H1 (cell line): ENCODE measurements at regions not wholly inside any gene's neighbourhood (a gene's known extent, or its start where the extent isn't known, plus 50 kb on each side); places are given as distances from the start of the nearest gene placed in this dataset.

Experiments used
- CTCF ChIA-PET: fragments of 300-600 bp; sonication (Branson Sonifier 250); formaldehyde crosslinking; loops from one replicate; lab custom pipeline; 2021; ENCODE audit not compliant: partially characterized antibody; lab: Charles Lee
- POLR2A ChIA-PET: fragments of 300-600 bp; sonication (Branson Sonifier 250); formaldehyde crosslinking; loops from one replicate; lab custom pipeline; 2021; ENCODE audit warnings: inconsistent platforms; ENCODE audit not compliant: partially characterized antibody; lab: Charles Lee
- DNase-seq, 2 experiments: peaks; one replicate each; pipeline versions ENCODE4 v3.0.0 to v3.0.0-alpha.2; 2010 to 2022; ENCODE audit warnings: low spot score in 2 of 2, low read depth in 1 of 2, mixed read lengths in 1 of 2
- FAIRE-seq: peaks from 2 replicates; lab custom pipeline; 2011; peaks lifted over from hg19 to GRCh38; lab: Jason Lieb, UNC
- H2AFZ ChIP-seq: 2 replicates; pipeline ENCODE4 v1.8.1; 2012; ENCODE audit warnings: low read length, inconsistent platforms
- H2AK5ac ChIP-seq: 2 replicates; pipeline ENCODE4 v1.6.1; 2013; ENCODE audit warnings: low read depth, low read length
- H2BK120ac ChIP-seq: replicated peaks from 2 replicates; pipeline ENCODE3; 2013; ENCODE audit warnings: low read depth, low read length, inconsistent platforms
- H2BK12ac ChIP-seq: 2 replicates; pipeline ENCODE4 v1.6.1; 2013; ENCODE audit warnings: low read depth, low read length
- H2BK15ac ChIP-seq: 2 replicates; pipeline ENCODE4 v1.6.1; 2013; ENCODE audit warnings: low read length
- H2BK20ac ChIP-seq: 2 replicates; pipeline ENCODE4 v1.6.1; 2013; ENCODE audit warnings: low read length
- H2BK5ac ChIP-seq: 2 replicates; pipeline ENCODE4 v1.6.1; 2013; ENCODE audit warnings: low read depth, low read length
- H3K14ac ChIP-seq: 2 replicates; pipeline ENCODE4 v1.6.1; 2013; ENCODE audit warnings: inconsistent platforms; ENCODE audit not compliant: insufficient read length
- H3K18ac ChIP-seq: 2 replicates; pipeline ENCODE4 v1.6.1; 2013; ENCODE audit warnings: low read length; ENCODE audit errors: extremely low read depth
- H3K23ac ChIP-seq: 2 replicates; pipeline ENCODE4 v1.6.1; 2013; ENCODE audit warnings: inconsistent platforms; ENCODE audit not compliant: insufficient read length
- H3K23me2 ChIP-seq: 2 replicates; pipeline ENCODE4 v1.6.1; 2013; ENCODE audit warnings: low read depth, low read length
- H3K27ac ChIP-seq: 2 replicates; pipeline ENCODE4 v1.6.1; 2011; ENCODE audit warnings: low read depth, low read length, inconsistent platforms
- H3K27me3 ChIP-seq, 4 experiments: replicated peaks in 1 of 4; 1 replicate in 1 of 4; 2 replicates in 3 of 4; pipeline versions ENCODE4 v1.6.1 to v1.8.1; 2011 to 2013; ENCODE audit warnings: low read length in 3 of 4, mild to moderate bottlenecking in 3 of 4, inconsistent platforms in 2 of 4, mixed read lengths in 2 of 4, moderate library complexity in 1 of 4; ENCODE audit not compliant: control insufficient read depth in 3 of 4, insufficient read depth in 3 of 4; ENCODE audit errors: extremely low read depth in 1 of 4
- H3K36me3 ChIP-seq, 4 experiments: 2 replicates each; pipeline versions ENCODE4 v1.6.1 to v1.8.1; 2011 to 2013; ENCODE audit warnings: mild to moderate bottlenecking in 4 of 4, low read length in 3 of 4, moderate library complexity in 2 of 4, control low read depth in 1 of 4, inconsistent platforms in 1 of 4; ENCODE audit not compliant: insufficient read depth in 4 of 4, control insufficient read depth in 2 of 4
- H3K4ac ChIP-seq: replicated peaks from 2 replicates; pipeline ENCODE3; 2013; ENCODE audit warnings: low read length, low read depth, mixed read lengths, inconsistent platforms; ENCODE audit not compliant: insufficient read length
- H3K4me1 ChIP-seq, 4 experiments: replicated peaks in 1 of 4; 1 replicate in 1 of 4; 2 replicates in 3 of 4; pipeline versions ENCODE4 v1.6.1 to v1.8.1; 2011 to 2013; ENCODE audit warnings: low read length in 3 of 4, inconsistent platforms in 2 of 4, mixed read lengths in 1 of 4; ENCODE audit not compliant: insufficient read depth in 4 of 4, control insufficient read depth in 3 of 4
- H3K4me2 ChIP-seq, 2 experiments: 2 replicates each; pipeline versions ENCODE4 v1.6.1 to v1.8.1; 2011 to 2013; ENCODE audit warnings: low read depth in 2 of 2, low read length in 2 of 2, control low read depth in 1 of 2, inconsistent platforms in 1 of 2, mild to moderate bottlenecking in 1 of 2; ENCODE audit not compliant: insufficient read depth in 1 of 2
- H3K4me3 ChIP-seq, 4 experiments: fragments of 200-600, 300-600 bp in 1 of 4; sonication (generic), shearing (Covaris generic), sonication (Bioruptor Twin) in 1 of 4; 2 replicates each; pipeline versions ENCODE4 v1.5.1 to v1.8.1; 2011 to 2016; ENCODE audit warnings: low read length in 4 of 4, low read depth in 3 of 4, control low read depth in 2 of 4, inconsistent platforms in 2 of 4, mild to moderate bottlenecking in 2 of 4, mixed read lengths in 1 of 4, moderate library complexity in 1 of 4; ENCODE audit not compliant: insufficient read depth in 2 of 4; ENCODE audit errors: extremely low read depth in 1 of 4
- H3K56ac ChIP-seq: replicated peaks from 2 replicates; pipeline ENCODE3; 2013; ENCODE audit warnings: low read depth, mild to moderate bottlenecking, mixed read lengths, low read length, inconsistent platforms; ENCODE audit not compliant: insufficient read length
- H3K79me1 ChIP-seq: 2 replicates; pipeline ENCODE4 v1.6.1; 2013; ENCODE audit warnings: low read depth, low read length, control low read depth
- H3K79me2 ChIP-seq, 2 experiments: 2 replicates each; pipeline versions ENCODE4 v1.6.1 to v1.8.1; 2012 to 2013; ENCODE audit warnings: low read length in 2 of 2, mild to moderate bottlenecking in 2 of 2, inconsistent platforms in 1 of 2; ENCODE audit not compliant: insufficient read depth in 2 of 2, control insufficient read depth in 1 of 2
- H3K9ac ChIP-seq, 4 experiments: replicated peaks in 1 of 4; 1 replicate in 1 of 4; 2 replicates in 3 of 4; pipeline versions ENCODE4 v1.6.1 to v1.8.1; 2011 to 2013; ENCODE audit warnings: low read depth in 3 of 4, low read length in 3 of 4, control low read depth in 2 of 4, mild to moderate bottlenecking in 2 of 4, moderate library complexity in 2 of 4, inconsistent platforms in 1 of 4; ENCODE audit errors: extremely low read depth in 1 of 4
- H3K9me3 ChIP-seq, 2 experiments: 2 replicates each; pipeline versions ENCODE4 v1.6.1 to v1.8.1; 2012 to 2013; ENCODE audit warnings: mild to moderate bottlenecking in 2 of 2, moderate library complexity in 2 of 2, control low read depth in 1 of 2, inconsistent platforms in 1 of 2, low read depth in 1 of 2, low read length in 1 of 2, mixed read lengths in 1 of 2; ENCODE audit not compliant: insufficient read depth in 2 of 2
- H4K20me1 ChIP-seq, 2 experiments: replicated peaks in 1 of 2; 2 replicates each; pipeline versions ENCODE3 to v1.8.1; 2011 to 2013; ENCODE audit warnings: inconsistent platforms in 2 of 2, low read length in 2 of 2, mild to moderate bottlenecking in 1 of 2; ENCODE audit not compliant: insufficient read depth in 2 of 2, control insufficient read depth in 1 of 2
- H4K5ac ChIP-seq: 2 replicates; pipeline ENCODE4 v1.6.1; 2013; ENCODE audit warnings: low read length, low read depth, mixed read lengths, inconsistent platforms; ENCODE audit not compliant: insufficient read length
- H4K8ac ChIP-seq: 2 replicates; pipeline ENCODE4 v1.8.0; 2013; ENCODE audit warnings: mild to moderate bottlenecking, moderate library complexity, low read length, inconsistent platforms; ENCODE audit not compliant: insufficient read depth; ENCODE audit errors: extremely low read depth
- H4K91ac ChIP-seq: replicated peaks from 2 replicates; pipeline ENCODE3; 2013; ENCODE audit warnings: low read length, mixed read lengths, inconsistent platforms; ENCODE audit not compliant: insufficient read length
- ASH2L ChIP-seq: fragments of 200-600, 300-600 bp; sonication (generic); IDR thresholded peaks from one replicate; pipeline ENCODE4 v1.7.1; 2017; ENCODE audit warnings: low read length
- ATF2 ChIP-seq: IDR thresholded peaks from 2 replicates; pipeline ENCODE4 v1.6.1; 2012; ENCODE audit warnings: low read length, inconsistent platforms
- BRCA1 ChIP-seq: IDR thresholded peaks from 2 replicates; pipeline ENCODE4 v1.6.1; 2012; ENCODE audit warnings: low read depth, low read length, improper control_type of control experiment
- E2F6 ChIP-seq: IDR thresholded peaks from 2 replicates; pipeline ENCODE4 v1.6.1; 2012; ENCODE audit warnings: inconsistent platforms
- EGR1 ChIP-seq: IDR thresholded peaks from 2 replicates; pipeline ENCODE4 v1.6.1; 2011; ENCODE audit warnings: low read depth, low read length, borderline replicate concordance
- EP300 ChIP-seq, 2 experiments: IDR thresholded peaks; 1 replicate in 1 of 2; 2 replicates in 1 of 2; pipeline ENCODE4 v1.6.1; 2011 to 2012; ENCODE audit warnings: low read depth in 2 of 2, low read length in 2 of 2, mild to moderate bottlenecking in 2 of 2, borderline replicate concordance in 1 of 2, inconsistent platforms in 1 of 2, moderate library complexity in 1 of 2
- FOSL1 ChIP-seq: IDR thresholded peaks from 2 replicates; pipeline ENCODE4 v1.6.1; 2011; ENCODE audit warnings: mild to moderate bottlenecking, low read depth, low read length, moderate library complexity; ENCODE audit not compliant: insufficient read depth
- PHF8 ChIP-seq: fragments of 200-600 bp; sonication (generic); conservative IDR thresholded peaks from 2 replicates; pipeline ENCODE4 v1.7.1; 2012; ENCODE audit warnings: low read depth, mild to moderate bottlenecking, inconsistent platforms, low read length, moderate library complexity
- POU5F1 ChIP-seq: IDR thresholded peaks from 2 replicates; pipeline ENCODE4 v1.6.1; 2011; ENCODE audit warnings: low read depth, mild to moderate bottlenecking, low read length, moderate library complexity
- SAP30 ChIP-seq: fragments of 300-600 bp; sonication (generic); IDR thresholded peaks from 2 replicates; pipeline ENCODE4 v1.7.1; 2012; ENCODE audit warnings: low read length, moderate library complexity, mild to moderate bottlenecking, inconsistent platforms; ENCODE audit not compliant: insufficient read depth, insufficient replicate concordance
- SIN3A ChIP-seq, 2 experiments: IDR thresholded peaks in 1 of 2; conservative IDR thresholded peaks in 1 of 2; 2 replicates each; pipeline ENCODE4 v1.6.1; 2011 to 2012; ENCODE audit warnings: low read length in 2 of 2, improper control_type of control experiment in 1 of 2, low read depth in 1 of 2, mild to moderate bottlenecking in 1 of 2
- SP2 ChIP-seq: IDR thresholded peaks from 2 replicates; pipeline ENCODE4 v1.6.1; 2012; ENCODE audit warnings: mild to moderate bottlenecking, low read length, inconsistent platforms
- SP4 ChIP-seq: IDR thresholded peaks from 2 replicates; pipeline ENCODE4 v1.6.1; 2012; ENCODE audit warnings: low read length, inconsistent platforms

GRCh38 chr6:100212131-100212530 is 218.1 kb upstream of the MCHR2 start:
- H3K9ac ChIP-seq, result no peak overlapping the region
- H3K4ac ChIP-seq, result no peak overlapping the region
- no peak overlapping the region for H4K8ac ChIP-seq
- no peaks in the 10 kb centered on the region for H3K9me3 ChIP-seq
- no peak overlapping the region for H2BK5ac ChIP-seq
- H3K23me2 ChIP-seq, result no peaks in the 10 kb centered on the region
- H4K20me1 ChIP-seq, result no peaks in the 10 kb centered on the region
- no peak overlapping the region for H2BK20ac ChIP-seq
- no peak overlapping the region for H2BK12ac ChIP-seq
- no peak overlapping the region for H4K91ac ChIP-seq
- no peaks in the 10 kb centered on the region for H3K79me1 ChIP-seq
- H3K4me2 ChIP-seq, result no peak overlapping the region
- ChIA-PET CTCF (interaction anchor here (0.8 kb wide), 1 partner anchor 35 kb away, joined by 4 read pairs; no protein-coding TSS in a partner anchor), POLR2A (no interaction called here)
- H2BK15ac ChIP-seq, result no peak overlapping the region
- FAIRE-seq, result no peak
- H2AFZ ChIP-seq, result no peak overlapping the region
- H3K79me2 ChIP-seq, result no peaks in the 10 kb centered on the region
- no peak for DNase-seq
- no peak overlapping the region for H3K56ac ChIP-seq
- H3K4me3 ChIP-seq, result no peak overlapping the region
- H3K18ac ChIP-seq, result no peak overlapping the region
- H4K5ac ChIP-seq, result no peak overlapping the region
- peaks cover 0 to 3% (median 0%) of the 10 kb centered on the region in 4 experiments; a peak in 1 of 7 replicates for H3K27me3 ChIP-seq
- no peak overlapping the region for H2BK120ac ChIP-seq
- H3K23ac ChIP-seq, result no peak overlapping the region
- H3K36me3 ChIP-seq, result no peaks in the 10 kb centered on the region
- H3K14ac ChIP-seq, result no peak overlapping the region
- H3K4me1 ChIP-seq, result no peaks in the 10 kb centered on the region; a peak in 1 of 7 replicates
- no peak overlapping the region for H2AK5ac ChIP-seq
- no peak overlapping the region for H3K27ac ChIP-seq
- TF ChIP-seq SIN3A (conservative IDR thresholded peaks at IDR 0.05 in 1 of 2, IDR thresholded peaks at IDR 0.05 in 1 of 2; ENCODE audit: low read depth in 1 of 2, low read length in 2 of 2) (no peak), POU5F1 (no peak), ASH2L (no peak), EP300 (IDR thresholded peaks at IDR 0.05; ENCODE audit: borderline replicate concordance in 1 of 2, low read depth in 2 of 2, low read length in 2 of 2) (no peak), SP2 (no peak), PHF8 (no peak), SP4 (no peak), ATF2 (no peak), EGR1 (no peak), SAP30 (no peak), BRCA1 (no peak), FOSL1 (no peak), E2F6 (no peak)
